Ascending aorta (tissue), 2 donors: ENCODE measurements at regions not wholly inside any gene's neighbourhood (a gene's known extent, or its start where the extent isn't known, plus 50 kb on each side); places are given as distances from the start of the nearest gene placed in this dataset.

Experiments
- DNase-seq, 2 donors: peaks; one replicate each; pipeline ENCODE4 v3.0.0-alpha.2; 2019; ENCODE audit warnings: low spot score in 2 of 2
- H3K27ac ChIP-seq, 2 donors: fragments of 200-600 bp; sonication (generic); one replicate each; pipeline ENCODE4 v1.5.1; 2016 to 2017; ENCODE audit warnings: mild to moderate bottlenecking in 1 of 2
- H3K27me3 ChIP-seq: fragments of 200-600 bp; sonication (generic); one replicate; pipeline ENCODE4 v1.5.1; 2017
- H3K36me3 ChIP-seq, 2 donors: fragments of 200-600 bp; sonication (generic); one replicate each; pipeline ENCODE4 v1.5.1; 2016
- H3K4me1 ChIP-seq, 2 donors: fragments of 200-600 bp; sonication (generic); one replicate each; pipeline ENCODE4 v1.5.1; 2016 to 2017; ENCODE audit warnings: mild to moderate bottlenecking in 1 of 2
- H3K4me3 ChIP-seq, 2 donors: fragments of 200-600 bp; sonication (generic); one replicate each; pipeline ENCODE4 v1.5.1; 2016 to 2017; ENCODE audit warnings: mild to moderate bottlenecking in 1 of 2
- H3K9me3 ChIP-seq, 2 donors: fragments of 200-600 bp; sonication (generic); one replicate each; pipeline ENCODE4 v1.5.1; 2016
- CTCF ChIP-seq, 3 experiments: fragments of 200-600 bp in 2 of 3; fragments of 450-650 bp in 1 of 3; sonication (generic) in 2 of 3; IDR thresholded peaks; one replicate each; pipeline ENCODE4 v1.5.1; 2016 to 2019; ENCODE audit warnings: antibody characterized with exemption in 3 of 3, mild to moderate bottlenecking in 1 of 3, moderate library complexity in 1 of 3
- intact Hi-C: fragments of 100-400 bp; cut with DNase I; formaldehyde crosslinking; loops from one replicate; pipeline ENCODE4 v1.15.1; 2023

GRCh38 chr16:87199379-87199778 lies 117.8 kb downstream of the C16orf95 start:
- Histone ChIP-seq H3K36me3 (no peaks in the 10 kb centered on the region), H3K27ac (no peak overlapping the region), H3K9me3 (no peaks in the 10 kb centered on the region), H3K4me1 (peaks cover 5 to 20% of the 10 kb centered on the region in 2 donors), H3K27me3 (no peaks in the 10 kb centered on the region), H3K4me3 (no peak overlapping the region)
- intact Hi-C loops = no loop called here
- TF ChIP-seq CTCF (IDR thresholded peaks at IDR 0.05) = no peak
- no peak for DNase-seq

- Histone ChIP-seq H3K36me3 (no peaks in the 10 kb centered on the region), H3K4me3 (no peak overlapping the region), H3K4me1 (peaks cover 5 to 20% of the 10 kb centered on the region in 2 donors), H3K27me3 (no peaks in the 10 kb centered on the region), H3K9me3 (no peaks in the 10 kb centered on the region), H3K27ac (no peak overlapping the region)
- DNase-seq = no peak
- intact Hi-C loops = loop anchor here (2.0 to 10.0 kb wide), 6 partner anchors 27 to 635 kb away; partner anchors contain the start of gene FBXO31
- no peak for TF ChIP-seq CTCF (IDR thresholded peaks at IDR 0.05)
These were observed 117.3 kb downstream of the C16orf95 start for GRCh38 chr16:87199901-87200300.

GRCh38 chr16:87200637-87201036 lies 116.6 kb downstream of the C16orf95 start:
- intact Hi-C loops = loop anchor here (2.0 to 10.0 kb wide), 6 partner anchors 26 to 636 kb away; partner anchors contain the start of gene FBXO31
- Histone ChIP-seq H3K36me3 (no peaks in the 10 kb centered on the region), H3K4me1 (peaks cover 5 to 20% of the 10 kb centered on the region in 2 donors), H3K27ac (peak overlapping the region; percentile 47 to 48), H3K27me3 (no peaks in the 10 kb centered on the region), H3K4me3 (no peak overlapping the region), H3K9me3 (no peaks in the 10 kb centered on the region)
- TF ChIP-seq CTCF (IDR thresholded peaks at IDR 0.05) = no peak
- DNase-seq = no peak

- peak overlapping the region; percentile 72 to 78 for H3K27ac ChIP-seq
These were observed 116.1 kb downstream of the C16orf95 start for GRCh38 chr16:87201052-87201451.

GRCh38 chr16:87201790-87202189 lies 115.4 kb downstream of the C16orf95 start:
- TF ChIP-seq CTCF (IDR thresholded peaks at IDR 0.05) = no peak

More at GRCh38 chr16:87201052-87201451, 116.1 kb downstream of the C16orf95 start:
- peaks cover 5 to 20% of the 10 kb centered on the region in 2 donors for H3K4me1 ChIP-seq
- intact Hi-C loops = loop anchor here (2.0 to 10.0 kb wide), 6 partner anchors 26 to 636 kb away; partner anchors contain the start of gene FBXO31
- no peaks in the 10 kb centered on the region for H3K9me3 ChIP-seq
- no peak overlapping the region for H3K4me3 ChIP-seq
- no peaks in the 10 kb centered on the region for H3K36me3 ChIP-seq
- peak; percentile 70 to 96 for DNase-seq
- no peaks in the 10 kb centered on the region for H3K27me3 ChIP-seq
- no peak for TF ChIP-seq CTCF (IDR thresholded peaks at IDR 0.05)

More at GRCh38 chr16:87201790-87202189, 115.4 kb downstream of the C16orf95 start:
- no peaks in the 10 kb centered on the region for H3K36me3 ChIP-seq
- H3K9me3 ChIP-seq = no peaks in the 10 kb centered on the region
- H3K4me3 ChIP-seq = no peak overlapping the region
- no peaks in the 10 kb centered on the region for H3K27me3 ChIP-seq
- no peak for DNase-seq
- H3K27ac ChIP-seq = peak overlapping the region; percentile 72 to 78
- H3K4me1 ChIP-seq = peaks cover 5 to 20% of the 10 kb centered on the region in 2 donors
- intact Hi-C loops = loop anchor here (2.0 to 10.0 kb wide), 7 partner anchors 25 to 637 kb away; partner anchors contain the start of gene FBXO31
